Testis (tissue), 2 donors: ENCODE measurements at regions not wholly inside any gene's neighbourhood (a gene's known extent, or its start where the extent isn't known, plus 50 kb on each side); places are given as distances from the start of the nearest gene placed in this dataset.

Experiments
- POLR2A ChIP-seq: fragments of 450-650 bp; IDR thresholded peaks from one replicate; pipeline ENCODE4 v1.6.1; 2017; ENCODE audit warnings: antibody characterized with exemption, mild to moderate bottlenecking, moderate library complexity
- TF ChIP-seq, protein P1 (sequence below), 3 experiments: fragments of 450-650 bp in 2 of 3; fragments of 200-600 bp in 1 of 3; sonication (generic) in 1 of 3; IDR thresholded peaks; one replicate each; pipeline ENCODE4 v1.5.1; 2016 to 2019; ENCODE audit warnings: antibody characterized with exemption in 3 of 3, mild to moderate bottlenecking in 2 of 3, moderate library complexity in 1 of 3

DNA sequence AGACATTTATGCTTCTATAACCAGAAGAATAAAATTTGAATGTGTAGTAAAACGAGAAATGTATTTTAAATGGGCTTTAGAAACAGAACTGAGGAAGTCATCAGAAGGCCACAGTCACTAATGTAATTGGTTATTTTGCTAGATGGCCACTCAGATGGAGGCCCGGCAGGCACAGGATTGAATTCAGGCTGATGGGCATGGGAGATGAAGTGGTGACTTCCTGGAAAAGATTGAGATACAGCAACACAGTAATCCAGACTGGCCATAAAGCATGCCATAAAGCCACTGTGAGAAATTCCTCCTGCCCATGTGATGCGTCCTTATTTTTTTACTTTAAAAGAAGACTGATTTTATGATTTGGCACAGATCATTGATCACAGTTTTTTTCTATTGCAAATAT is 297.7 kb downstream of the ICOS start:
- TF ChIP-seq, protein P1, sequence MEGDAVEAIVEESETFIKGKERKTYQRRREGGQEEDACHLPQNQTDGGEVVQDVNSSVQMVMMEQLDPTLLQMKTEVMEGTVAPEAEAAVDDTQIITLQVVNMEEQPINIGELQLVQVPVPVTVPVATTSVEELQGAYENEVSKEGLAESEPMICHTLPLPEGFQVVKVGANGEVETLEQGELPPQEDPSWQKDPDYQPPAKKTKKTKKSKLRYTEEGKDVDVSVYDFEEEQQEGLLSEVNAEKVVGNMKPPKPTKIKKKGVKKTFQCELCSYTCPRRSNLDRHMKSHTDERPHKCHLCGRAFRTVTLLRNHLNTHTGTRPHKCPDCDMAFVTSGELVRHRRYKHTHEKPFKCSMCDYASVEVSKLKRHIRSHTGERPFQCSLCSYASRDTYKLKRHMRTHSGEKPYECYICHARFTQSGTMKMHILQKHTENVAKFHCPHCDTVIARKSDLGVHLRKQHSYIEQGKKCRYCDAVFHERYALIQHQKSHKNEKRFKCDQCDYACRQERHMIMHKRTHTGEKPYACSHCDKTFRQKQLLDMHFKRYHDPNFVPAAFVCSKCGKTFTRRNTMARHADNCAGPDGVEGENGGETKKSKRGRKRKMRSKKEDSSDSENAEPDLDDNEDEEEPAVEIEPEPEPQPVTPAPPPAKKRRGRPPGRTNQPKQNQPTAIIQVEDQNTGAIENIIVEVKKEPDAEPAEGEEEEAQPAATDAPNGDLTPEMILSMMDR (IDR thresholded peaks at IDR 0.05): no peak
- TF ChIP-seq POLR2A: no peak
